K562 (cell line): ENCODE measurements at regions not wholly inside any gene's neighbourhood (a gene's known extent, or its start where the extent isn't known, plus 50 kb on each side); places are given as distances from the start of the nearest gene placed in this dataset.

Experiments
- ATAC-seq: fragments of 200-7000 bp; cut with Tn5 transposase; 3 replicates; pipeline ENCODE4 v1.9.1; 2020; ENCODE audit warnings: moderate library complexity
- BruUV-seq: library from RNA; stranded (reverse); fragments of 400-500 nt; replicated peaks from 2 replicates; lab custom pipeline; 2021; lab: Mats Ljungman, UMichigan
- CTCF ChIA-PET: fragments of 300-600 bp; formaldehyde crosslinking; extraction: SDS; loops from one replicate; lab custom pipeline; 2021; ENCODE audit warnings: low intra/inter-chr PET ratio; lab: Yijun Ruan, JAX
- POLR2A ChIA-PET: fragments of 300-600, 350-650 bp; sonication (Branson Sonifier 250); formaldehyde crosslinking; extraction: SDS; loops from one replicate; lab custom pipeline; 2021; ENCODE audit warnings: antibody characterized with exemption, inconsistent platforms; lab: Yijun Ruan, JAX
- DNase-seq, 4 experiments: peaks; one replicate each; pipeline versions ENCODE4 v3.0.0 to v3.0.0-alpha.2; 2011 to 2018; ENCODE audit warnings: low spot score in 3 of 4, mixed read lengths in 3 of 4; ENCODE audit errors: extremely low read depth in 1 of 4
- FAIRE-seq: peaks from 2 replicates; lab custom pipeline; 2011; peaks lifted over from hg19 to GRCh38; lab: Jason Lieb, UNC
- H2AFZ ChIP-seq: 2 replicates; pipeline ENCODE4 v1.6.0; 2011; ENCODE audit warnings: low read depth, low read length, control low read depth, inconsistent platforms
- H3K27ac ChIP-seq: fragments of 200-600 bp; 3 replicates; pipeline ENCODE4 v1.8.0; 2011; ENCODE audit warnings: low read depth, mild to moderate bottlenecking, control low read depth, inconsistent platforms, low read length, moderate library complexity, mixed read lengths; ENCODE audit errors: extremely low read depth
- H3K27me3 ChIP-seq, 2 experiments: fragments of 300-600 bp in 1 of 2; 2 replicates in 1 of 2; 3 replicates in 1 of 2; pipeline versions ENCODE4 v1.6.0 to v1.8.0; 2011; ENCODE audit warnings: inconsistent platforms in 2 of 2, low read length in 2 of 2, mild to moderate bottlenecking in 1 of 2, mixed read lengths in 1 of 2, moderate library complexity in 1 of 2; ENCODE audit not compliant: control insufficient read depth in 2 of 2, insufficient read depth in 2 of 2
- H3K36me3 ChIP-seq: fragments of 300-600 bp; 3 replicates; pipeline ENCODE4 v1.8.0; 2011; ENCODE audit warnings: mild to moderate bottlenecking, low read length, inconsistent platforms; ENCODE audit not compliant: control insufficient read depth, insufficient read depth
- H3K4me1 ChIP-seq, 2 experiments: fragments of 200-600 bp in 1 of 2; replicated peaks in 1 of 2; 2 replicates in 1 of 2; 3 replicates in 1 of 2; pipeline versions ENCODE4 v1.5.1 to v1.8.0; 2011; ENCODE audit warnings: inconsistent platforms in 2 of 2, low read length in 2 of 2, mild to moderate bottlenecking in 1 of 2, mixed read lengths in 1 of 2, moderate library complexity in 1 of 2; ENCODE audit not compliant: control insufficient read depth in 2 of 2, insufficient read depth in 2 of 2
- H3K4me2 ChIP-seq: 2 replicates; pipeline ENCODE4 v1.6.1; 2011; ENCODE audit warnings: low read length, control low read depth, inconsistent platforms, mixed read lengths; ENCODE audit not compliant: insufficient read depth
- H3K4me3 ChIP-seq: fragments of 200-600 bp; sonication (generic), shearing (Covaris generic); 2 replicates; pipeline ENCODE4 v1.5.1; 2016; ENCODE audit warnings: control low read depth, inconsistent platforms
- H3K79me2 ChIP-seq: fragments of 200-600 bp; 3 replicates; pipeline ENCODE4 v1.8.0; 2011; ENCODE audit warnings: low read length, inconsistent platforms; ENCODE audit not compliant: control insufficient read depth, insufficient read depth
- H3K9ac ChIP-seq, 2 experiments: 2 replicates each; pipeline versions ENCODE4 v1.6.0 to v1.6.1; 2011; ENCODE audit warnings: low read depth in 2 of 2, low read length in 2 of 2, control low read depth in 1 of 2, inconsistent platforms in 1 of 2, mild to moderate bottlenecking in 1 of 2, mixed read lengths in 1 of 2; ENCODE audit not compliant: insufficient read depth in 1 of 2
- H3K9me1 ChIP-seq: one replicate; pipeline ENCODE4 v1.6.0; 2011; ENCODE audit warnings: inconsistent platforms, mild to moderate bottlenecking, low read length, moderate library complexity; ENCODE audit not compliant: control insufficient read depth, insufficient read depth
- H3K9me3 ChIP-seq: replicated peaks from 2 replicates; pipeline ENCODE4 v1.5.1; 2011; ENCODE audit warnings: low read depth, low read length, inconsistent platforms; ENCODE audit not compliant: control insufficient read depth, insufficient read depth
- H4K20me1 ChIP-seq: replicated peaks from 2 replicates; pipeline ENCODE4 v1.6.1; 2011; ENCODE audit warnings: low read length, inconsistent platforms, mixed read lengths; ENCODE audit not compliant: control insufficient read depth, insufficient read depth
- CREM ChIP-seq: IDR thresholded peaks from 2 replicates; pipeline ENCODE4 v1.6.1; 2014; ENCODE audit warnings: antibody characterized with exemption, low read depth
- ELF2 ChIP-seq: fragments of 250-450 bp; sonication (Bioruptor Pico); IDR thresholded peaks from 2 replicates; pipeline ENCODE4 v1.5.0; 2021; ENCODE audit warnings: mild to moderate bottlenecking
- EP300 ChIP-seq: IDR thresholded peaks from 2 replicates; pipeline ENCODE4 v1.6.1; 2012; ENCODE audit warnings: low read length, improper control_type of control experiment
- ERF ChIP-seq: fragments of 450-650 bp; formaldehyde crosslinking; IDR thresholded peaks from 2 replicates; pipeline ENCODE4 v1.4.0; 2020; ENCODE audit warnings: mild to moderate bottlenecking, mixed read lengths
- GTF2E2 ChIP-seq: fragments of 200-800 bp; sonication (Bioruptor generic); IDR thresholded peaks from 2 replicates; pipeline ENCODE4 v1.6.1; 2016; ENCODE audit warnings: missing genetic modification characterization, missing compliant biosample characterization
- MAZ ChIP-seq, 2 experiments: fragments of 450-650 bp in 1 of 2; sonication (generic) in 1 of 2; formaldehyde crosslinking; IDR thresholded peaks in 1 of 2; conservative IDR thresholded peaks in 1 of 2; 2 replicates each; pipeline versions ENCODE4 v1.4.0 to v1.5.0; 2020; ENCODE audit warnings: mild to moderate bottlenecking in 1 of 2, missing genetic modification reagents in 1 of 2
- MYC ChIP-seq, 2 experiments: fragments of 250-450 bp in 1 of 2; sonication (Bioruptor Pico) in 1 of 2; IDR thresholded peaks; 2 replicates each; pipeline versions ENCODE4 v1.5.1 to v1.6.1; 2012 to 2021; ENCODE audit warnings: low read depth in 2 of 2, borderline replicate concordance in 1 of 2, improper control_type of control experiment in 1 of 2, low read length in 1 of 2, mild to moderate bottlenecking in 1 of 2, moderate library complexity in 1 of 2
- RAD21 ChIP-seq, 2 experiments: fragments of 250-450 bp in 1 of 2; fragments of 450-650 bp in 1 of 2; sonication (Bioruptor Pico) in 1 of 2; formaldehyde crosslinking in 1 of 2; IDR thresholded peaks in 1 of 2; conservative IDR thresholded peaks in 1 of 2; 2 replicates each; pipeline versions ENCODE4 v1.4.0 to v1.8.0; 2020 to 2022; ENCODE audit warnings: mild to moderate bottlenecking in 2 of 2, moderate library complexity in 1 of 2
- SMC3 ChIP-seq: conservative IDR thresholded peaks from 2 replicates; pipeline ENCODE4 v1.6.1; 2011; ENCODE audit warnings: low read depth, low read length, improper control_type of control experiment; ENCODE audit not compliant: insufficient read depth
- SNRNP70 ChIP-seq: fragments of 200-400 bp; formaldehyde crosslinking; optimal IDR thresholded peaks from 2 replicates; pipeline ENCODE3; 2017; ENCODE audit warnings: low read depth, low read length
- ZNF124 ChIP-seq: sonication (generic); formaldehyde crosslinking; IDR thresholded peaks from 2 replicates; pipeline ENCODE4 v1.8.1; 2022; ENCODE audit warnings: missing genetic modification reagents
- ZNF586 ChIP-seq: fragments of 450-650 bp; formaldehyde crosslinking; conservative IDR thresholded peaks from 2 replicates; pipeline ENCODE4 v1.4.0; 2020; ENCODE audit warnings: mild to moderate bottlenecking, moderate library complexity
- WGBS: fragments of 100-300 bp; shearing (Covaris generic); methylation state at CpG from one replicate; pipeline ENCODE4 v1.1.6; 2016; ENCODE audit warnings: low coverage, mixed read lengths; ENCODE audit not compliant: insufficient coverage; ENCODE audit errors: missing lambda C conversion rate; 5-methylcytosine and 5-hydroxymethylcytosine counted together
- in situ Hi-C: fragments of 300-500 bp; cut with MboI; formaldehyde crosslinking; loops from 4 replicates; pipeline ENCODE4 v1.15.0; 2018; ENCODE audit warnings: inconsistent platforms, mixed read lengths
- intact Hi-C: fragments of 100-400 bp; cut with micrococcal nuclease; formaldehyde crosslinking; loops from 2 replicates; pipeline ENCODE4 v1.14.2; 2022
- TF ChIP-seq, protein P1 (sequence below): sonication (generic); formaldehyde crosslinking; IDR thresholded peaks from 2 replicates; pipeline ENCODE4 v1.9.0; 2022; ENCODE audit warnings: mild to moderate bottlenecking, missing genetic modification reagents

DNA sequence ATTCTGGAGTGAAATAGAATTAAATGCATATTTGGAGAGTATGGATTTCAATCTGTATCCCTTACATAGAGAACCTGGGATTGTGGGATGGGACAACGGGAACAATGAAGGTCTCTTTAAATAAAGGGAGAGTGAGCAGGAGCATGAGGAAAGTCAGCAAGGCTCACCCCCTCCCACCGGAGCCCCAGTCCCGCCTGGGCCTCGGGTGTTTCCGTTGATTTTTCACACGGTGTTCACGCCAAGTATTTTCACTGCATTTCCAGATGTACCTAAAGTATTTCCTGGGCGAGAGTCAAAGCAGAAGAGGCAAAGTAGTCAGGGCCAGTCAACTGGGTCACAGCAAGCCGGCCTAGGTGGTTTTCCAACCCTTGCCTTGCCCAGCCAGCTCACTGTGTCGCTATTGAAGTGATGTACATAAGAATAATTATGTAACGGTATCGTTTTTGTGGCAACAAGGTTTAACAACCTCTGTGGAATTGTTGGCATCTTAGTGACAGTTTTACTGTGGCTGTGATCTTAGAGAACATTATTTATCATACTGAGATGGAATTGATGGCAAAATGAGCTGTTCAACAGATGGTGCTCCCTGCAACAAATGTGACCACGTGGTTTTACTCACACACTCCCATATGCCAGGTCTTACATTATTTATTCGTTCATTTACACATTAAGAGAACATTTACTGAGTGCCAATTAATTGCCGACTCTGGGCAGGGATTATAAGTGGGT lies 177.3 kb downstream of the ADAMTS15 start (continued):
- TF ChIP-seq, protein P1, sequence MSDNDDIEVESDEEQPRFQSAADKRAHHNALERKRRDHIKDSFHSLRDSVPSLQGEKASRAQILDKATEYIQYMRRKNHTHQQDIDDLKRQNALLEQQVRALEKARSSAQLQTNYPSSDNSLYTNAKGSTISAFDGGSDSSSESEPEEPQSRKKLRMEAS: no peak
- TF ChIP-seq SMC3 (no peak), RAD21 (CRISPR knock-in tag; conservative IDR thresholded peaks at IDR 0.05 in 1 of 2, IDR thresholded peaks at IDR 0.05 in 1 of 2) (no peak)
- TF ChIP-seq, all 486 proteins: peak for 0

DNA sequence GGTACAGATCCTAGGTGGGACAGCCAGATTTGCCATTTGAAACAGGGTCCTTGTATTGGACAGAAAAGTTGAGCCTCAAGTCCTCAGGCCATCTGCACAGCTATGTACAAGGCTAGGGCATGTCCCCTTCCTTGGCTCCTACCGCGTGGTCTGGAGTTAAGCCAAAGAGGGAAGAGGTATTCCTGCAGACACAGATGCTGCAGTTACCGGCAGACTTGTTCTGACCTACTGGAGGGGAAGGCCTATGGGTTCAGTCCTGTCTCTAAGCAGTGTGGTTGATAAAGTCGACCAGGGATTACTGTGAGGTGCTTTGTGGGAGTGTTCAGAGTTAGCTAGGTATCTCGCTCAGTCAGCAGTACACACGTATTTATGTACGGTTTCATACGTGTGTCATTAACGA lies 180.6 kb downstream of the ADAMTS15 start:
- ATAC-seq: no peak
- in situ Hi-C loops: no loop called here
- H3K79me2 ChIP-seq: no peaks in the 10 kb centered on the region
- H3K4me3 ChIP-seq: no peak overlapping the region
- TF ChIP-seq ERF (CRISPR knock-in tag) (no peak), SNRNP70 (no peak), ZNF124 (CRISPR knock-in tag) (no peak), GTF2E2 (tag) (no peak), MAZ (CRISPR knock-in tag; conservative IDR thresholded peaks at IDR 0.05 in 1 of 2, IDR thresholded peaks at IDR 0.05 in 1 of 2) (no peak), CREM (no peak), ELF2 (CRISPR knock-in tag) (no peak), EP300 (no peak), MYC (IDR thresholded peaks at IDR 0.05; ENCODE audit: low read depth, low read length) (no peak), MYC (CRISPR knock-in tag; IDR thresholded peaks at IDR 0.05; ENCODE audit: borderline replicate concordance, low read depth) (no peak), ZNF586 (no peak)
- FAIRE-seq: no peak
- no peaks in the 10 kb centered on the region for H3K9me1 ChIP-seq
- POLR2A ChIA-PET: no interaction called here
- H4K20me1 ChIP-seq: no peaks in the 10 kb centered on the region
- no peak overlapping the region for H3K27ac ChIP-seq
- no peak overlapping the region for H2AFZ ChIP-seq
- CTCF ChIA-PET: no interaction called here
- intact Hi-C loops: no loop called here
- H3K4me1 ChIP-seq: no peaks in the 10 kb centered on the region
- WGBS: 0% methylated on average over 9 of the region's 9 CpGs
- H3K4me2 ChIP-seq: no peak overlapping the region
- no peak for DNase-seq
- H3K9ac ChIP-seq: no peak overlapping the region
- H3K9me3 ChIP-seq: no peaks in the 10 kb centered on the region
- H3K27me3 ChIP-seq: peaks cover 2 to 5% of the 10 kb centered on the region in 2 experiments; a peak in 2 of 5 replicates
- H3K36me3 ChIP-seq: no peaks in the 10 kb centered on the region
- no TSS peak for BruUV-seq
